Neural progenitor cell (in vitro differentiated cells): ENCODE measurements at regions not wholly inside any gene's neighbourhood (a gene's known extent, or its start where the extent isn't known, plus 50 kb on each side); places are given as distances from the start of the nearest gene placed in this dataset.

Experiments
- DNase-seq: peaks from one replicate; pipeline ENCODE4 v3.0.0-alpha.2; 2016; ENCODE audit warnings: low spot score
- H2AFZ ChIP-seq: fragments of 200-600 bp; sonication (generic); replicated peaks from 2 replicates; pipeline ENCODE4 v1.6.1; 2016; ENCODE audit warnings: antibody characterized with exemption
- H3F3A ChIP-seq: fragments of 200-600 bp; sonication (generic); 2 replicates; pipeline ENCODE4 v1.6.1; 2016; ENCODE audit warnings: antibody characterized with exemption, low read depth
- H3K27ac ChIP-seq: fragments of 200-600 bp; sonication (generic); 2 replicates; pipeline ENCODE4 v1.5.1; 2016; ENCODE audit warnings: mild to moderate bottlenecking
- H3K27me3 ChIP-seq: fragments of 200-600 bp; sonication (generic); 2 replicates; pipeline ENCODE4 v1.6.1; 2016; ENCODE audit warnings: mild to moderate bottlenecking, moderate library complexity
- H3K36me3 ChIP-seq: fragments of 200-600 bp; sonication (generic); 2 replicates; pipeline ENCODE4 v1.5.1; 2016
- H3K4me1 ChIP-seq: fragments of 200-600 bp; sonication (generic); 2 replicates; pipeline ENCODE4 v1.6.1; 2016; ENCODE audit warnings: mixed run types
- H3K4me2 ChIP-seq: fragments of 200-600 bp; sonication (generic); 2 replicates; pipeline ENCODE4 v1.6.1; 2016
- H3K4me3 ChIP-seq: fragments of 200-600 bp; sonication (generic); 2 replicates; pipeline ENCODE4 v1.5.1; 2016
- H3K79me2 ChIP-seq: fragments of 200-600 bp; sonication (generic); 2 replicates; pipeline ENCODE4 v1.6.1; 2016; ENCODE audit warnings: low read depth
- H3K9ac ChIP-seq: fragments of 200-600 bp; sonication (generic); 2 replicates; pipeline ENCODE4 v1.6.1; 2016
- H3K9me3 ChIP-seq: fragments of 200-600 bp; sonication (generic); 2 replicates; pipeline ENCODE4 v1.5.1; 2016; ENCODE audit warnings: low read depth
- H4K20me1 ChIP-seq: fragments of 200-600 bp; sonication (generic); 2 replicates; pipeline ENCODE4 v1.6.1; 2016; ENCODE audit warnings: low read depth
- H3K27ac Mint-ChIP-seq: 3 replicates; pipeline ENCODE4 v1.8.0; 2021; ENCODE audit warnings: mixed read lengths
- H3K27me3 Mint-ChIP-seq: 2 replicates; pipeline ENCODE4 v1.8.0; 2022; ENCODE audit warnings: low read depth, mild to moderate bottlenecking, inconsistent platforms, moderate library complexity, mixed read lengths; ENCODE audit not compliant: insufficient read depth
- H3K36me3 Mint-ChIP-seq: 3 replicates; pipeline ENCODE4 v1.8.0; 2021; ENCODE audit warnings: mixed read lengths
- H3K4me1 Mint-ChIP-seq: 3 replicates; pipeline ENCODE4 v1.8.0; 2021; ENCODE audit warnings: mixed read lengths
- H3K4me3 Mint-ChIP-seq: 3 replicates; pipeline ENCODE4 v1.8.0; 2021; ENCODE audit warnings: mild to moderate bottlenecking, moderate library complexity, mixed read lengths
- H3K9me3 Mint-ChIP-seq: 3 replicates; pipeline ENCODE4 v1.8.0; 2020; ENCODE audit warnings: mixed read lengths
- CTCF ChIP-seq: fragments of 200-600 bp; sonication (generic); IDR thresholded peaks from 2 replicates; pipeline ENCODE4 v1.5.1; 2017; ENCODE audit warnings: antibody characterized with exemption, mild to moderate bottlenecking
- EZH2 ChIP-seq: fragments of 200-600 bp; sonication (generic); IDR thresholded peaks from 2 replicates; pipeline ENCODE4 v1.6.1; 2017; ENCODE audit warnings: antibody characterized with exemption, mild to moderate bottlenecking, moderate library complexity
- EZH2phosphoT487 ChIP-seq: fragments of 200-600 bp; sonication (generic); IDR thresholded peaks from 2 replicates; pipeline ENCODE4 v1.6.1; 2017; ENCODE audit warnings: antibody characterized with exemption

- H3K79me2 ChIP-seq, result no peaks in the 10 kb centered on the region
- no peak overlapping the region for H3K4me3 ChIP-seq
- H2AFZ ChIP-seq, result no peak overlapping the region
- H3K36me3 ChIP-seq, result no peaks in the 10 kb centered on the region
- no peaks in the 10 kb centered on the region for H3K27me3 ChIP-seq
- no peak overlapping the region for H3K4me2 ChIP-seq
- no peaks in the 10 kb centered on the region for H4K20me1 ChIP-seq
- no peaks in the 10 kb centered on the region for H3K4me1 ChIP-seq
- Mint-ChIP-seq H3K9me3 (peaks cover 3% of the 10 kb centered on the region), H3K36me3 (peaks cover 2% of the 10 kb centered on the region), H3K27me3 (no peaks in the 10 kb centered on the region), H3K27ac (no peak overlapping the region), H3K4me3 (no peak overlapping the region), H3K4me1 (no peaks in the 10 kb centered on the region)
- no peak overlapping the region for H3K27ac ChIP-seq
- H3K9me3 ChIP-seq, result no peaks in the 10 kb centered on the region
- TF ChIP-seq EZH2phosphoT487, result no peak
- no peak for TF ChIP-seq EZH2
- TF ChIP-seq CTCF, result no peak
- DNase-seq, result no peak
- H3K9ac ChIP-seq, result no peak overlapping the region
- H3F3A ChIP-seq, result no peaks in the 10 kb centered on the region
These were observed 105.9 kb upstream of the RMDN2 start for GRCh38 chr2:37819186-37819585.

- Histone ChIP-seq H3K4me3 (no peak overlapping the region), H3K4me2 (no peak overlapping the region), H3K27me3 (no peaks in the 10 kb centered on the region), H2AFZ (no peak overlapping the region), H3K9ac (no peak overlapping the region), H3F3A (no peaks in the 10 kb centered on the region), H3K4me1 (no peaks in the 10 kb centered on the region), H4K20me1 (no peaks in the 10 kb centered on the region), H3K27ac (no peak overlapping the region), H3K79me2 (no peaks in the 10 kb centered on the region), H3K36me3 (no peaks in the 10 kb centered on the region), H3K9me3 (no peaks in the 10 kb centered on the region)
- Mint-ChIP-seq H3K9me3 (peaks cover 3% of the 10 kb centered on the region), H3K27me3 (no peaks in the 10 kb centered on the region), H3K27ac (no peak overlapping the region), H3K36me3 (peaks cover 2% of the 10 kb centered on the region), H3K4me1 (no peaks in the 10 kb centered on the region), H3K4me3 (no peak overlapping the region)
- TF ChIP-seq CTCF (no peak), EZH2 (no peak), EZH2phosphoT487 (no peak)
- no peak for DNase-seq
These were observed 104.6 kb upstream of the RMDN2 start for GRCh38 chr2:37820471-37820986.

GRCh38 chr2:37825586-37825985, 99.5 kb upstream of the RMDN2 start:
- no peaks in the 10 kb centered on the region for H3K4me1 ChIP-seq
- peaks cover 3% of the 10 kb centered on the region for H3K9me3 Mint-ChIP-seq
- no peak overlapping the region for H3K4me2 ChIP-seq
- H3K79me2 ChIP-seq, result no peaks in the 10 kb centered on the region
- H3K27ac Mint-ChIP-seq, result no peak overlapping the region
- H3K9me3 ChIP-seq, result no peaks in the 10 kb centered on the region
- no peaks in the 10 kb centered on the region for H4K20me1 ChIP-seq
- no peaks in the 10 kb centered on the region for H3K36me3 ChIP-seq
- H3F3A ChIP-seq, result no peaks in the 10 kb centered on the region
- H3K27me3 Mint-ChIP-seq, result peaks cover 10% of the 10 kb centered on the region
- no peak for DNase-seq
- no peaks in the 10 kb centered on the region for H3K27me3 ChIP-seq
- H3K4me3 ChIP-seq, result no peak overlapping the region
- no peak overlapping the region for H3K9ac ChIP-seq
- H3K4me3 Mint-ChIP-seq, result no peak overlapping the region
- no peaks in the 10 kb centered on the region for H3K36me3 Mint-ChIP-seq
- TF ChIP-seq CTCF (no peak), EZH2phosphoT487 (no peak), EZH2 (no peak)
- H3K27ac ChIP-seq, result no peak overlapping the region
- H3K4me1 Mint-ChIP-seq, result peaks cover 17% of the 10 kb centered on the region
- H2AFZ ChIP-seq, result no peak overlapping the region
